Osteoblast (primary cell): ENCODE measurements at regions not wholly inside any gene's neighbourhood (a gene's known extent, or its start where the extent isn't known, plus 50 kb on each side); places are given as distances from the start of the nearest gene placed in this dataset.
A peak's percentile ranks its signal among the peaks of the same experiment; 100 is the strongest.

Source experiments
- DNase-seq: peaks from one replicate; pipeline ENCODE4 v3.0.0; 2011; ENCODE audit warnings: low spot score, mixed read lengths; ENCODE audit not compliant: insufficient read length; ENCODE audit errors: missing footprints
- H2AFZ ChIP-seq: 2 replicates; pipeline ENCODE4 v1.6.0; 2011; ENCODE audit warnings: mild to moderate bottlenecking, low read length
- H3K27ac ChIP-seq: 2 replicates; pipeline ENCODE4 v1.5.1; 2011; ENCODE audit warnings: mild to moderate bottlenecking, low read depth, low read length, moderate library complexity
- H3K27me3 ChIP-seq: 2 replicates; pipeline ENCODE4 v1.6.0; 2012; ENCODE audit warnings: mild to moderate bottlenecking, control low read depth, inconsistent platforms, low read length, moderate library complexity; ENCODE audit not compliant: insufficient read depth
- H3K36me3 ChIP-seq: 2 replicates; pipeline ENCODE4 v1.5.1; 2011; ENCODE audit warnings: mild to moderate bottlenecking, low read length, control low read depth, moderate library complexity; ENCODE audit not compliant: insufficient read depth
- H3K4me1 ChIP-seq: 2 replicates; pipeline ENCODE4 v1.5.1; 2011; ENCODE audit warnings: mild to moderate bottlenecking, low read length, control low read depth, moderate library complexity; ENCODE audit not compliant: insufficient read depth
- H3K4me2 ChIP-seq: 2 replicates; pipeline ENCODE4 v1.6.0; 2011; ENCODE audit warnings: mild to moderate bottlenecking, low read length; ENCODE audit not compliant: insufficient read depth
- H3K4me3 ChIP-seq: fragments of 200-600 bp; sonication (generic); 3 replicates; pipeline ENCODE4 v1.5.1; 2012; ENCODE audit warnings: mild to moderate bottlenecking, low read length, inconsistent platforms; ENCODE audit not compliant: insufficient read depth
- H3K79me2 ChIP-seq: 2 replicates; pipeline ENCODE4 v1.6.0; 2012; ENCODE audit warnings: mild to moderate bottlenecking, low read length, control low read depth, inconsistent platforms; ENCODE audit not compliant: insufficient read depth
- H3K9me3 ChIP-seq: 2 replicates; pipeline ENCODE4 v1.5.1; 2011; ENCODE audit warnings: low read depth, low read length, control low read depth
- H4K20me1 ChIP-seq: 2 replicates; pipeline ENCODE4 v1.6.0; 2012; ENCODE audit warnings: mild to moderate bottlenecking, low read length, control low read depth; ENCODE audit not compliant: insufficient read depth
- CTCF ChIP-seq: IDR thresholded peaks from 2 replicates; pipeline ENCODE4 v1.5.1; 2011; ENCODE audit warnings: mild to moderate bottlenecking, low read depth, low read length, moderate library complexity; ENCODE audit errors: extremely low read depth

DNA sequence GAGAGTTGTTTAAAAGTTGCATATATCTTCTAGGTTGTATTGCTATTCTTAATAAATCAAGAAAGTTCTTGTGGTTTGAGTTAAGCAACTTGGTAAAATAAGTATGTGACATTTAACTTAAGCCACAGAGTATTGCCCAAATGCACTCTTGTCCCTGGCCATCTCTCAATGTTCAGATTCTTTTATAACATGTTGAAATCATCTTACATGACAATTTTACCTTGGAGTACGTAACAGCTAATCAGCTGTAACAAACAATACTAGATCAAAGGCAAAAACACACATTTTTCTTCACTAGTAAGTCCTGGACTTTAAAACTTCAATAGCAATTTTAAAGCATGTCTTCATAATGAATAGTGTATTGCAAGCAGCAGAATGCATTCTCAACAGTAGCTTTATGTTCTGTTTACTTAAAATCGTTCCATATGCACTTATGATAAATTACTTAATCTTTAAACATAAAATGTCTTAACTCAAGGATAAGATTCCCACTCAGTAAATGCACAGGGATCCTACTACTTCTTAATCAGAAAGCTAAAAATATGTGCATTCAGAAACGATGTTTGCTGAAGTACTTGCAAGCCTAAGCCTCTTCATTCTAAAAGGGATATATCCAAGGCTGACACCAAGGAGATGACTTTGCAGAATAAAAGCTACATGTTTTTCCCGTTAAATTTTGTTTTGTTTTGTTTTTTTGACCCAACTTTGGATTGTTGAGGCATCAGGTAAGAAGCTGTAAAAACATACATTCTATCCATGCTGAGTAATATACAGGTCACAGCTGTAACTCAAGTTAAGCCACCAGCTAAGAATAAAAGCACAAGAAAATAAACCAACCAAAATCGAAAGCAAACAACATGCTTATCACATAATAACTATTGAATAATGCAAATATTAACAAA lies 86.1 kb upstream of the NFIB start:
- Histone ChIP-seq H3K9me3 (no peaks in the 10 kb centered on the region), H3K79me2 (no peaks in the 10 kb centered on the region), H2AFZ (no peak overlapping the region), H4K20me1 (no peaks in the 10 kb centered on the region), H3K4me2 (peak overlapping the region; percentile 54), H3K27ac (no peak overlapping the region), H3K36me3 (no peaks in the 10 kb centered on the region), H3K27me3 (peaks cover 54% of the 10 kb centered on the region), H3K4me3 (peak overlapping the region; percentile 21), H3K4me1 (peaks cover 8% of the 10 kb centered on the region)
- TF ChIP-seq CTCF, result no peak
- no peak for DNase-seq

DNA sequence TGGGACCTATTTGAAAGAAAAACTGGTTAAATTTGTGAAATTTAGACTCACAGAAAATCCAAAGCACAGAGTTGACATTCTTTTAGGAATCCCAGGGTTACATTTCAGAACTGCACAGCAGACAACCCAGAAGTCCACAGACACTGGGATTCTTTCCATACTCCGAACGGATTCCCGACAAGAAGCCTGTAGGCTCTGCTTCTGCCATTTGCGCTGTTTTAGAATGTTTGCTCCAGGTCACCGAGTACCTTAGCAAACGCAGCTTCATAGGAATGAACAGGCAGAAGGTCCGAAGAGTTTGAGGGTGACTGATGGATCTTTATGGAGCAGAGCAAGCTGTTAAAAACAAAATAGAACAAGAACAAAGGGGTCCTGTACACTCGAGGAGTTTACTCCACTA lies 84.5 kb upstream of the NFIB start:
- Histone ChIP-seq H3K27ac (no peak overlapping the region), H3K4me2 (no peak overlapping the region), H2AFZ (no peak overlapping the region), H3K9me3 (no peaks in the 10 kb centered on the region), H3K79me2 (no peaks in the 10 kb centered on the region), H4K20me1 (no peaks in the 10 kb centered on the region), H3K27me3 (peaks cover 39% of the 10 kb centered on the region), H3K4me3 (no peak overlapping the region), H3K36me3 (no peaks in the 10 kb centered on the region), H3K4me1 (peaks cover 8% of the 10 kb centered on the region)
- TF ChIP-seq CTCF, result no peak
- no peak for DNase-seq

DNA sequence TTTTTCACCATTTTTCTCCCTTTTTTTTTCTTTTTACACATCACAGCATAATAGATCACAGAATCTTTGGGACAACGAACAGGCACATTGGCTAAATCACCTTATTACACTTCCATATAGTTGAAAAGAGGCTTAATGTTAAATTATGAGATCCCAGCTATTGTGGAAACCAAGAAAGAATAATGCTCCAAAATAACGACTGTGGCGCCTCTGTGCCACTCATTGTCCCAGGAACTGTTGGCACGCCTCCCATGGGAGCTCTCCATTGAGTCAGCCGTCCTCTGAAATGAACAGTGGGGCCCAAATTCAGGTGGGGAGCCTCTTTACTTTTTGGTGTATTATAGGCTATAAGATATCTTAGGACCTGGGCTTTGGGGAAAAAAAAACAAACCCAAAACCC lies 82.2 kb upstream of the NFIB start:
- H2AFZ ChIP-seq, result no peak overlapping the region
- peaks cover 19% of the 10 kb centered on the region for H3K27me3 ChIP-seq
- H3K36me3 ChIP-seq, result no peaks in the 10 kb centered on the region
- H3K79me2 ChIP-seq, result no peaks in the 10 kb centered on the region
- H3K9me3 ChIP-seq, result no peaks in the 10 kb centered on the region
- H4K20me1 ChIP-seq, result no peaks in the 10 kb centered on the region
- no peak for DNase-seq
- no peak overlapping the region for H3K4me2 ChIP-seq
- peaks cover 8% of the 10 kb centered on the region for H3K4me1 ChIP-seq
- H3K4me3 ChIP-seq, result no peak overlapping the region
- no peak for TF ChIP-seq CTCF
- H3K27ac ChIP-seq, result no peak overlapping the region

DNA sequence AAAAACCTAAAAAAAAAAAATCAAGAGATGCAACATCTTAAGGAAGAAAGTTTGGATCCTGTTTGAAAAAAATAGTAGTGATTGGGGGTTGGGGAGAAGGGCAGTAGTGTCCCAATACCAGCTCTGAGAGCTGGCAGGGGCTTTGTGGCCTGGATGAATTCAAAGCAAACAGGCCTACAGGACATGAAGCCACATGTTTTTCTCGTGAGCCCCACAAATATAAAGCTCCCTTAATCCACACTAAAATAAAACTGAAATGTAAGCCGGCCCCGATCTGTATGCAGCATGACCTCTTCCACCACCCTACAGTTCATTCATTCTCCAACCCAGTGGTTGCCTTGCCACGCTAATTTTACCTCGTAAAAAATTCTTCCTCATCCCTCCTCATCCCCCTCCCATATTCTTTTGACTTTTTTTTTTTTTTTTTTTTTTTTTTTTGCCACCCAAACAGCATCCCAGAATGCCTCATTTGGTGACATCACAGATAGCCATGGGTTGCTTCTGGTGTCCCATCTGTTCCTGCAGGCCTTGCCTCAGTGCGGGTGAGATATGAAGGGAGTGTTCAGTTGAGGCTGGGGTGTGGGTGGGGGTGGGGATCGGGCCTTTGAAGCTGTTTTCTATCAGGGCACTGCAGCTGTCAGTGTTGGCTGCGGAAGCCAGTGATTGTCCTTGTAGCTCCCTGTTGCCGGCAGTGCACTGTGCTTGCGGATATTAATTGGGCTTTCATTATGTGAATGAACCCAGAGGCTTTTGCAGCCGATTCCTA lies 81.6 kb upstream of the NFIB start:
- no peak overlapping the region for H3K4me2 ChIP-seq
- no peak for TF ChIP-seq CTCF

More for the DNA sequence above, 81.6 kb upstream of the NFIB start:
- H3K4me1 ChIP-seq, result peaks cover 5% of the 10 kb centered on the region
- no peaks in the 10 kb centered on the region for H4K20me1 ChIP-seq
- no peak overlapping the region for H3K4me3 ChIP-seq
- no peaks in the 10 kb centered on the region for H3K36me3 ChIP-seq
- H2AFZ ChIP-seq, result no peak overlapping the region
- DNase-seq, result no peak
- peaks cover 18% of the 10 kb centered on the region for H3K27me3 ChIP-seq
- no peak overlapping the region for H3K27ac ChIP-seq
- no peaks in the 10 kb centered on the region for H3K9me3 ChIP-seq
- H3K79me2 ChIP-seq, result no peaks in the 10 kb centered on the region
